GM18505 (cell line): ENCODE measurements at regions not wholly inside any gene's neighbourhood (a gene's known extent, or its start where the extent isn't known, plus 50 kb on each side); places are given as distances from the start of the nearest gene placed in this dataset.

Experiments used
- ATAC-seq: cut with Tn5 transposase; IDR thresholded peaks from one replicate; pipeline ENCODE4 v1.9.1; 2021; ENCODE audit not compliant: unreplicated experiment
- POLR2A ChIP-seq: IDR thresholded peaks from 4 replicates; pipeline ENCODE4 v1.6.1; 2011; ENCODE audit warnings: borderline replicate concordance; ENCODE audit not compliant: insufficient read depth, insufficient read length; ENCODE audit errors: extremely low read depth

- TF ChIP-seq POLR2A, result no peak
Measured at GRCh38 chr6:34610819-34611477, 54.8 kb upstream of the SPDEF start.

DNA sequence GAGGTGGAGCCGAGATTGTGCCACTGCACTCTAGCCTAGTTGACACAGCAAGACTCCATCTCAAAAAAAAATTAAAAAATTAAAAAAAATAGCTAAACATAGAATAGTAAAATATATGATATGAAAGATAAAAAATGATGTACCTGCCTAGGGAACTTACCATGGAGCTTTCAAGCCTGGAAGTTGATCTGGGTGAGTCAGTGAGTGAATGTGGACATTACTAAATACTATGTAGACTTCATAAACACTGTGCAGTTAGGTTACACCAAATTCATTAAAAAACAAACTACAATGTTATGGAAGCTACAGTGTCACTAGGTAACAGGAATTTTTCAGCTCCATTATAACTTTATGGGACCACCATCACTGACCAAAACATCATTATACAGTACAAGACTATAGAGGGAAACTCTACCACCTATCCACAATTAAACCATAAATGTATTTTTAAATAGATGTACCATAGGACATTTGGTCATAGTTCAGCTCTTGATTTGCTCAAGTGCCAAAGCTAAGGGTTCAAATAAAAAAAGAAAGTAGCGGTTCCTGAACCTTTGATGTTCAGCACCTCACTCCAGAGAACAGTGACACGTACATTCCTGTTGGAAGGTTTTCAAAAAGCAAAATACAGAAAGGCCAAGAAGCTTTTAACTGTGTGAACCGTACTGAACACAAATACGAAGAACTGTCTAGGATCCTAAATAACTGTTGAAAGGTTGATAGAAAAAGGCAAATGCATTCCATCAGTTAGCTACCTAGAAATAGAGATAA, 52.4 kb upstream of the SPDEF start:
- TF ChIP-seq POLR2A, result no peak
- ATAC-seq, result no peak

More at GRCh38 chr6:34610819-34611477, 54.8 kb upstream of the SPDEF start:
- no peak for ATAC-seq

- TF ChIP-seq POLR2A, result no peak
- no peak for ATAC-seq
Measured at GRCh38 chr6:34606477-34607265, 50.5 kb upstream of the SPDEF start.
